ENCODE measurements at regions not wholly inside any gene's neighbourhood (a gene's known extent, or its start where the extent isn't known, plus 50 kb on each side); places are given as distances from the start of the nearest gene placed in this dataset.

DNA sequence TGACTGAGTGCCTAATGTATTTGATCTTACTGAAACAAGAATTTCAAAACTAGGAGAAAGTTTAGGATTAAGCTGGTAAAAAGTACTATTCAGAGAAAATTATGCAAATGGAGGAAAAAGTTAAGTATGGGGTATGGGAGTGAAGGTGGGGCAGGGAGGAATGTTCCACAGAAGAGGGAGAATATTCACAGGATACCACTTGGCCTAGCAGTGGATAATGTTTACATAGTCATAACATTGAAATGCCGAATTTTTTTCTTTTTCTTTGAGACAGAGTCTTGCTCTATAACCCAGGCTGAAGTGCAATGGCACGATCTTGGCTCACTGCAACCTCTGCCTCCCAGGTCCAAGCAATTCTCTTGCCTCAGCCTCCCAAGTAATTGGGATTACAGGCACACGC is 61.2 kb upstream of the LMNB1 start:
- POLR2A ChIA-PET (ENCODE audit: low non-redundant PET), result no interaction called here
- TF ChIP-seq, protein P1, sequence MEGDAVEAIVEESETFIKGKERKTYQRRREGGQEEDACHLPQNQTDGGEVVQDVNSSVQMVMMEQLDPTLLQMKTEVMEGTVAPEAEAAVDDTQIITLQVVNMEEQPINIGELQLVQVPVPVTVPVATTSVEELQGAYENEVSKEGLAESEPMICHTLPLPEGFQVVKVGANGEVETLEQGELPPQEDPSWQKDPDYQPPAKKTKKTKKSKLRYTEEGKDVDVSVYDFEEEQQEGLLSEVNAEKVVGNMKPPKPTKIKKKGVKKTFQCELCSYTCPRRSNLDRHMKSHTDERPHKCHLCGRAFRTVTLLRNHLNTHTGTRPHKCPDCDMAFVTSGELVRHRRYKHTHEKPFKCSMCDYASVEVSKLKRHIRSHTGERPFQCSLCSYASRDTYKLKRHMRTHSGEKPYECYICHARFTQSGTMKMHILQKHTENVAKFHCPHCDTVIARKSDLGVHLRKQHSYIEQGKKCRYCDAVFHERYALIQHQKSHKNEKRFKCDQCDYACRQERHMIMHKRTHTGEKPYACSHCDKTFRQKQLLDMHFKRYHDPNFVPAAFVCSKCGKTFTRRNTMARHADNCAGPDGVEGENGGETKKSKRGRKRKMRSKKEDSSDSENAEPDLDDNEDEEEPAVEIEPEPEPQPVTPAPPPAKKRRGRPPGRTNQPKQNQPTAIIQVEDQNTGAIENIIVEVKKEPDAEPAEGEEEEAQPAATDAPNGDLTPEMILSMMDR (conservative IDR thresholded peaks at IDR 0.05; ENCODE audit: low read depth), result no peak
- no peak for DNase-seq (ENCODE audit: low spot score)
- H3K27ac ChIP-seq, result no peak overlapping the region
- CTCF ChIA-PET, result no interaction called here

DNA sequence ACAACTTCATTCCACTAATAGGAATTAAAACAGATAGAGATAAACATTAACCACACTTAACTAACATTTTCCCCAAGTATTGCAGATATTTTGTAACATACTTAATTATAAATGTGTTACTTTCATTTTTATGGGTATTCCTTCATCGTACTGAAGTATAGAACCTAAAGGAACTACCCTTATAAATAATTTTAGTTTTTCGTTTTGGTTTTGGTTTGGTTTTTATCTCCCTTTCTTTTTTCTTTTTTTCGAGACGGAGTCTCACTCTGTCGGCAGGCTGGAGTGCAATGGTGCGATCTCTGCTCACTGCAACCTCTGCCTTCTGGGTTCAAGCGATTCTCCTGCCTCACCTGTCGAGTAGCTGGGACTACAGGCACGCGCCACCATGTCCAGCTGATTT is 60.1 kb upstream of the LMNB1 start:
- TF ChIP-seq, protein P1 (conservative IDR thresholded peaks at IDR 0.05; ENCODE audit: low read depth), result no peak
- CTCF ChIA-PET, result interaction anchor here (0.6 kb wide), 1 partner anchor 440 kb away, joined by 3 read pairs; no protein-coding TSS in a partner anchor
- H3K27ac ChIP-seq, result no peak overlapping the region
- POLR2A ChIA-PET (ENCODE audit: low non-redundant PET), result no interaction called here
- DNase-seq (ENCODE audit: low spot score), result no peak

DNA sequence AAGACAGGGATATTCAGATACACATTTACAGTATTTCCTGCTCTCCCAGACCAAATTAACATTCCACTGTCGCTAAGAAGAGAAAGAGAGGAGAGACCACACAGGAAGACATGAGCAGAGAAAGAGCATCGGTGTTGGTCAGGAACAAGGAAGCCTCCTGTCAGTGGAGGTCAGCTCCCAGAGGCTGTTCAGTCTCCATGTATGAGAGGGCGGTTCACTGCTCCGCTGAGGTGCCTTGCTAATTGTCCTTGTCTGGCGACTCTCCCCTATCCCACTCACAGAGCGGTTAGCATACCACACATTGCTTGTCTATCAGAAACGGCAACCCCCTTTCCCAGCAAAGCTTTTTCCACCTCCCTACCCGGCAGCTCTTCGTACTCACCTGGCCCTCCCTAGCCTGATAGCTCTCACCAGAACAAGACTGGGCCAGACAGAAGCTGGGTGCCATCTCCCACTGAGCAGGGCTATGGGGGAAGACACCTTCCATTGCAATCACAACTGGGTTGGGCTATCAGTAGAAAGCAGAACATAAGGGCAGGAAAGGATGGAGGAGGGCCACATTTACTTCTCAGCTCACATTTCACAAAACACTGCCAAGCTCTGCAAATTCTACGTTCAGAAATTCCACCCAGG is 58.6 kb upstream of the LMNB1 start:
- H3K27ac ChIP-seq, result no peak overlapping the region
- POLR2A ChIA-PET (ENCODE audit: low non-redundant PET), result no interaction called here
- TF ChIP-seq, protein P1 (conservative IDR thresholded peaks at IDR 0.05; ENCODE audit: low read depth), result no peak
- no peak for DNase-seq (ENCODE audit: low spot score)
- CTCF ChIA-PET, result interaction anchor here (0.5 kb wide), 1 partner anchor 62 kb away, joined by 3 read pairs; no protein-coding TSS in a partner anchor

DNA sequence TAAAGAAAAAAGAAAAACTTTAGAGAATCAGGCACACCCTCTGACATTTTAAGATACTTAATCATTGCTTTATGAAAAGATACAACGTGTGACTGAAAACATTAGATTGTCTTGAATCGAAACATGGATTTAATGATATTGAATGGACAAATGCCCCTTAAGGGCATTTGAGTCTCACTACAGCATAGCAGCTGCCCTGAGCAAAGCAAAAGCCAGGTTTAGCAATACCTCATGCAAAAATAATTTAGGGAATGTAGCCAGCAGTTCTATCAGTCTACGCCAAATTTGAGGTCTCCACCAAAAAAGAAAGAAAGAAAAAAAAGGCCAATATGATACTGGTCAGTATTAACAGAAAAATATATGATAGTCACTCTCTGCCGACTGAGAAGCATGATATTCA is 56.6 kb upstream of the LMNB1 start:
- ChIA-PET CTCF (interaction anchor here (0.7 kb wide), 1 partner anchor 101 kb away, joined by 3 read pairs; no protein-coding TSS in a partner anchor), POLR2A (ENCODE audit: low non-redundant PET) (no interaction called here)
- no peak for DNase-seq (ENCODE audit: low spot score)
- TF ChIP-seq, protein P1 (conservative IDR thresholded peaks at IDR 0.05; ENCODE audit: low read depth), result no peak
- H3K27ac ChIP-seq, result no peak overlapping the region

DNA sequence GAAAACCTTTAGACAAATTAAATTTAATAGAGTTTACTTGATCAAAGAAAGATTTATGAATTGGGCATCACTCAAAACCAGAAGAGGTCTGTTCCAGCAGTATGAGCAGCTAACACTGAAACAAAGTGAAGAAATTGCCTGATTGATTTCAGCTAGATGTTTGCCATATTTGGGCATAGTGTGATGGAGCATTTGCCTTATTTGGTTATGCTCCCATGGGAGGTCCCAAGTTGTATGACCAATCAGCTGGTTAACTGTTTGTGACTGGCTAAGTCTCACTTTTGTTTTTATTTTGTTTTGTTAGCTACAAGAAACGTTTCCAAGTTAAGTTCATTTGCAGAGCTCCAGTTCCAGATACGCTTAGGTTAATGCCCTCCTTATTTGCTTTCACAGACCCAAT is 53.3 kb upstream of the LMNB1 start:
- no peak overlapping the region for H3K27ac ChIP-seq
- TF ChIP-seq, protein P1 (conservative IDR thresholded peaks at IDR 0.05; ENCODE audit: low read depth), result no peak
- POLR2A ChIA-PET (ENCODE audit: low non-redundant PET), result no interaction called here
- CTCF ChIA-PET, result no interaction called here
- no peak for DNase-seq (ENCODE audit: low spot score)

Measured in RWPE1 (cell line).